SK-N-SH (cell line): ENCODE measurements at regions not wholly inside any gene's neighbourhood (a gene's known extent, or its start where the extent isn't known, plus 50 kb on each side); places are given as distances from the start of the nearest gene placed in this dataset.

Source experiments
- CTCF ChIA-PET: fragments of 300-600, 350-600 bp; formaldehyde crosslinking; extraction: SDS; loops from one replicate; lab custom pipeline; 2021; lab: Yijun Ruan, JAX
- POLR2A ChIA-PET: fragments of 350-600 bp; sonication (Branson Sonifier 250); formaldehyde crosslinking; extraction: SDS; loops from one replicate; lab custom pipeline; 2020; ENCODE audit warnings: antibody characterized with exemption, inconsistent platforms; lab: Yijun Ruan, JAX
- DNase-seq: peaks from one replicate; pipeline ENCODE4 v3.0.0; 2012
- H2AFZ ChIP-seq: fragments of 200-600 bp; sonication (generic); 2 replicates; pipeline ENCODE4 v1.8.1; 2016; ENCODE audit warnings: antibody characterized with exemption, mild to moderate bottlenecking, low read depth
- H3F3A ChIP-seq: fragments of 200-600 bp; sonication (generic); replicated peaks from 2 replicates; pipeline ENCODE3; 2016; ENCODE audit warnings: antibody characterized with exemption, mild to moderate bottlenecking; ENCODE audit not compliant: insufficient read depth
- H3K27ac ChIP-seq, 2 experiments: fragments of 200-500 bp in 1 of 2; fragments of 200-600 bp in 1 of 2; sonication (Bioruptor generic) in 1 of 2; sonication (generic), shearing (Covaris generic) in 1 of 2; 2 replicates each; pipeline versions ENCODE4 v1.5.1 to v1.6.1; 2014 to 2016; ENCODE audit warnings: low read depth in 2 of 2, inconsistent platforms in 1 of 2, low read length in 1 of 2, mild to moderate bottlenecking in 1 of 2, mixed read lengths in 1 of 2
- H3K27me3 ChIP-seq: fragments of 200-600 bp; sonication (generic), shearing (Covaris generic); 2 replicates; pipeline ENCODE4 v1.6.1; 2016; ENCODE audit warnings: mixed run types; ENCODE audit not compliant: insufficient read depth
- H3K36me3 ChIP-seq, 2 experiments: fragments of 200-500 bp in 1 of 2; fragments of 200-600 bp in 1 of 2; sonication (Bioruptor generic) in 1 of 2; sonication (generic) in 1 of 2; replicated peaks in 1 of 2; 2 replicates each; pipeline versions ENCODE3 to v1.5.1; 2014 to 2016; ENCODE audit warnings: low read length in 1 of 2, mild to moderate bottlenecking in 1 of 2; ENCODE audit not compliant: insufficient read depth in 2 of 2, control insufficient read depth in 1 of 2
- H3K4me1 ChIP-seq, 2 experiments: fragments of 200-500 bp in 1 of 2; fragments of 200-600 bp in 1 of 2; sonication (Bioruptor generic) in 1 of 2; sonication (generic), shearing (Covaris generic) in 1 of 2; 2 replicates each; pipeline versions ENCODE4 v1.5.1 to v1.6.1; 2014 to 2016; ENCODE audit warnings: low read depth in 1 of 2, low read length in 1 of 2, mixed run types in 1 of 2; ENCODE audit not compliant: insufficient read depth in 2 of 2, control insufficient read depth in 1 of 2
- H3K4me2 ChIP-seq: fragments of 200-600 bp; sonication (generic), shearing (Covaris generic); 2 replicates; pipeline ENCODE4 v1.6.1; 2017; ENCODE audit warnings: mixed run types
- H3K4me3 ChIP-seq, 2 experiments: fragments of 200-500 bp in 1 of 2; fragments of 200-600 bp in 1 of 2; sonication (Bioruptor generic) in 1 of 2; sonication (generic), shearing (Covaris generic) in 1 of 2; 2 replicates each; pipeline versions ENCODE4 v1.5.1 to v1.8.1; 2014 to 2016; ENCODE audit warnings: low read depth in 2 of 2, inconsistent platforms in 1 of 2, low read length in 1 of 2, mild to moderate bottlenecking in 1 of 2, mixed read lengths in 1 of 2, moderate library complexity in 1 of 2
- H3K79me2 ChIP-seq: fragments of 200-600 bp; sonication (generic); 2 replicates; pipeline ENCODE4 v1.8.1; 2017; ENCODE audit warnings: mild to moderate bottlenecking; ENCODE audit not compliant: insufficient read depth
- H3K9ac ChIP-seq: fragments of 200-600 bp; sonication (generic); 2 replicates; pipeline ENCODE4 v1.6.1; 2017; ENCODE audit warnings: mixed run types
- H3K9me2 ChIP-seq: fragments of 200-600 bp; sonication (generic); 2 replicates; pipeline ENCODE4 v1.6.1; 2017; ENCODE audit warnings: mixed run types
- H3K9me3 ChIP-seq: fragments of 200-600 bp; sonication (generic); 2 replicates; pipeline ENCODE4 v1.6.1; 2017; ENCODE audit warnings: mixed run types, mild to moderate bottlenecking, moderate library complexity
- H4K20me1 ChIP-seq: fragments of 200-600 bp; sonication (generic); 2 replicates; pipeline ENCODE4 v1.6.1; 2017; ENCODE audit warnings: mild to moderate bottlenecking, mixed run types; ENCODE audit not compliant: insufficient read depth
- ELF1 ChIP-seq: IDR thresholded peaks from 2 replicates; pipeline ENCODE4 v1.4.0; 2012
- FOXJ3 ChIP-seq: sonication (generic); formaldehyde crosslinking; IDR thresholded peaks from 2 replicates; pipeline ENCODE4 v1.5.1; 2020; ENCODE audit warnings: mild to moderate bottlenecking, missing genetic modification reagents
- FOXM1 ChIP-seq: IDR thresholded peaks from 2 replicates; pipeline ENCODE4 v1.4.0; 2012; ENCODE audit warnings: low read depth, mild to moderate bottlenecking
- GABPA ChIP-seq: IDR thresholded peaks from 2 replicates; pipeline ENCODE4 v1.4.0; 2012; ENCODE audit warnings: low read depth, mild to moderate bottlenecking
- GATA2 ChIP-seq: sonication (generic); formaldehyde crosslinking; IDR thresholded peaks from 2 replicates; pipeline ENCODE4 v1.5.0; 2020; ENCODE audit warnings: mild to moderate bottlenecking, missing genetic modification reagents
- JUND ChIP-seq: IDR thresholded peaks from 2 replicates; pipeline ENCODE4 v1.4.0; 2012
- NFIC ChIP-seq: IDR thresholded peaks from 2 replicates; pipeline ENCODE4 v1.4.0; 2012; ENCODE audit warnings: borderline replicate concordance
- RAD21 ChIP-seq: IDR thresholded peaks from 2 replicates; pipeline ENCODE4 v1.6.1; 2012; ENCODE audit warnings: mild to moderate bottlenecking, low read length
- RCOR1 ChIP-seq: fragments of 150-350 bp; IDR thresholded peaks from 2 replicates; pipeline ENCODE4 v1.6.1; 2017; ENCODE audit warnings: antibody characterized with exemption, low read length
- RXRA ChIP-seq: IDR thresholded peaks from 2 replicates; pipeline ENCODE4 v1.4.0; 2012; ENCODE audit warnings: low read depth, mild to moderate bottlenecking, borderline replicate concordance
- SMC3 ChIP-seq: IDR thresholded peaks from 2 replicates; pipeline ENCODE4 v1.6.1; 2012; ENCODE audit warnings: low read depth, low read length, improper control_type of control experiment
- TAF1 ChIP-seq: IDR thresholded peaks from 2 replicates; pipeline ENCODE4 v1.6.1; 2012; ENCODE audit warnings: low read depth, mild to moderate bottlenecking, low read length, moderate library complexity, borderline replicate concordance
- TCF12 ChIP-seq: IDR thresholded peaks from 2 replicates; pipeline ENCODE4 v1.4.0; 2012
- TEAD4 ChIP-seq: IDR thresholded peaks from 2 replicates; pipeline ENCODE4 v1.4.0; 2012; ENCODE audit warnings: mild to moderate bottlenecking, borderline replicate concordance; ENCODE audit not compliant: insufficient read depth
- WGBS: methylation state at CpG from one replicate; pipeline ENCODE4 v1.1.6; 2017; ENCODE audit warnings: low lambda C conversion rate; 5-methylcytosine and 5-hydroxymethylcytosine counted together
- TF ChIP-seq, protein P1 (sequence below): fragments of 150-350 bp; IDR thresholded peaks from 2 replicates; pipeline ENCODE4 v1.6.1; 2017; ENCODE audit warnings: antibody characterized with exemption, low read length, low read depth, borderline replicate concordance
- TF ChIP-seq, protein P2 (sequence below): IDR thresholded peaks from 2 replicates; pipeline ENCODE4 v1.6.1; 2012; ENCODE audit warnings: mild to moderate bottlenecking, low read depth, low read length, moderate library complexity

DNA sequence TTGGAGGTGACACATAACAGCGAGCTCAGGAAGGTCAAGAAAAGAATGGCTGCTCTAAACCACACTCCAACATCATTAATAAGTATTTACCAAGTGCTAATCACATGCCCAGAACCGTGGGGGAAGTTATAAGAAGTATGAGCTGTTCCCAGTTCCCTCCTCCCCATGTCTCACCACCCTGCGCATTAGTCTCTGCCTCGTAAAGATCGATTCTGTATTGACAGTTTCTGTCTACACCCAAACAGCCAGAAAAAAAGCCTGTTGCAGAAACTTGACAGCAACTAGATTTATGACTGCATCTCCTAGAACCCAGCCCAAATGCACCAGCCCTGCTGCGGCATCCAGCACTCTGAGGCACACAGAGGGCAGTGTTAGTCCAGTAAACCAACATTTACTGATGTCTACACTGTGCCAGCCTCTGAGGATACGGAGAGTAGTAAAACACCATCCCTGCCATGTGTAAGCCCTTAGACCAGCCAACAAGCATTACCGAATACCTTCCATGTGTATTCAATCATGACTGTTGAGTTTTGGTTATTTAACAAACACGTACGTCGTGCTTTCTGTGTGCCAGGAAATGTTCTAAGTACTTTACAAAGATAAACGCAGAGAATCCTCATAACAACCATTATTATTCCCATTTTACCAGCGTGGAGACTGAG is 63.6 kb upstream of the ZBTB40 start:
- WGBS, result 68% methylated on average over 11 of the region's 13 CpGs
- Histone ChIP-seq H3K9ac (no peak overlapping the region), H3K36me3 (no peaks in the 10 kb centered on the region), H3K27ac (no peak overlapping the region), H3K27me3 (no peaks in the 10 kb centered on the region; the same call in none of the 2 replicates), H3F3A (no peaks in the 10 kb centered on the region), H3K4me3 (no peak overlapping the region), H2AFZ (no peak overlapping the region), H3K9me2 (no peaks in the 10 kb centered on the region), H3K79me2 (no peaks in the 10 kb centered on the region), H3K4me1 (peaks cover 0 to 10% of the 10 kb centered on the region in 2 experiments; a peak in 1 of 4 replicates), H3K9me3 (no peaks in the 10 kb centered on the region), H3K4me2 (no peak overlapping the region), H4K20me1 (no peaks in the 10 kb centered on the region)
- POLR2A ChIA-PET, result no interaction called here
- DNase-seq, result no peak
- CTCF ChIA-PET, result interaction anchor here (0.8 to 1.5 kb wide), 2 partner anchors 29 to 251 kb away, joined by 3 to 4 read pairs; no protein-coding TSS in a partner anchor
- peak; percentile 13; the same call in 1 of the 2 replicates for TF ChIP-seq RAD21
- no peak for TF ChIP-seq FOXJ3
- TF ChIP-seq, all 33 proteins: peak for 1

DNA sequence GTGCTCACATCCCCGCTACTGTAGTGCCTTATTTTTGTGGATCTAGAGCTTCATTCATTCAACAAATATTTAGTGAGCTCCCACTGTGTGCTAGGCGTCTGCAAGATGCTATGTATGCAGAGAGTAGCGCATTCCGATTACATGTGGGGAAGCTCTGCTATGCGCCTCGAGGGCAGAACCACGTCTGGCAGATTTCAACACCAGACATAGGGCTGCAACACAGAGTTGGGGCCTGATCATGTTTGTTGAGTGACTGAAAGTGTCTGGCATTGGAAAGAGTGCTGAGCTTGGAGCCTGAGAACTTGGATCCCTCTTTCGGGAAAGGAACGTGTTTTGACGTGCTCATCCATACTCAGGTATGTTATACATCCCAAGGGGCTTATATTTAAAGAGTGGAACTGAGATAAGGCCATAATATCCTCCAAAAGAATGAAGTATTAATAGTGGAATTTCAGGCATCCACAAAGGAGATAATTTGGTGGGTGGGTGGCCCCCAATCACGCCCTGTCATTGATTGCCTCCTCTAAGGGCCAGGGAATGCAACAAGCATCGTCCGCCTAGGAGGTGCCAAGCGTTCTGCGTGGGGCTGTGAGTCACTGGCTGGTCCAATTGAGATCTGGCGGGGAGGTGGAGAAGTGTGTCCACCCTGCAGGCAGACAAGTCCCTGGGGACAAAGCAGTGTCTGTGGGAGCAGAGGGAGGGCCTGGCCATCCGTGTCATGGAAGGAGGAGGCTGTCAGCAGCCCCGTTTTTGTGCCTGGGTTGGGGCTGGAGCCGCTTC is 62.8 kb upstream of the ZBTB40 start:
- Histone ChIP-seq H4K20me1 (no peaks in the 10 kb centered on the region), H3K79me2 (no peaks in the 10 kb centered on the region), H3K9ac (no peak overlapping the region), H3K9me3 (no peaks in the 10 kb centered on the region), H3K36me3 (no peaks in the 10 kb centered on the region), H3K4me3 (no peak overlapping the region), H3K9me2 (no peaks in the 10 kb centered on the region), H3K4me1 (peaks cover 0 to 10% of the 10 kb centered on the region in 2 experiments; a peak in 1 of 4 replicates), H3K27me3 (no peaks in the 10 kb centered on the region; the same call in none of the 2 replicates), H3K27ac (no peak overlapping the region), H2AFZ (no peak overlapping the region), H3F3A (no peaks in the 10 kb centered on the region), H3K4me2 (no peak overlapping the region)
- TF ChIP-seq ELF1 (no peak), RXRA (no peak), RCOR1 (no peak), JUND (no peak), TEAD4 (no peak), TAF1 (no peak), FOXJ3 (no peak)
- WGBS, result 60% methylated on average over 12 of the region's 19 CpGs
- ChIA-PET POLR2A (no interaction called here), CTCF (interaction anchor here (0.6 to 1.8 kb wide), 4 partner anchors 26 to 1088 kb away, joined by 3 to 6 read pairs (median 3); no protein-coding TSS in a partner anchor)
- DNase-seq, result no peak

DNA sequence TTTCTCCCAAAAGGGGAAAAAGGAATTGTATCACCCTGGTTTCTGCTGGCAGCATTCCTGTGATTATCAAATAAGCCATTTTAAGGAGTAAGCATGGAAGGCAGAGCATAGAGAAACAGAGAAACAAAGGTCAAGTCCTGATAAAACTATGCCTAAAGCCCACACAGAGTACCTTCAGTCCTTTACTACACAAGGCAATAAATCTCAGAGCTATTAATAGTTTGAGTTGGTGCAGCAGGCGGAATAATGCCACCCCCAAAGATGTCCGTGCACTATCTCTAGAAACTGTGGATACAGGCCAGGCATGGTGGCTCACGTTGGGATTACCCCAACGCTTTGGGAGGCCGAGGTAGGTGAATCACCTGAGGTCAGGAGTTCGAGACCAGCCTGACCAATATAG is 58.1 kb upstream of the ZBTB40 start:
- H3K4me3 ChIP-seq, result no peak overlapping the region
- peaks cover 32% of the 10 kb centered on the region; the same call in 1 of the 2 replicates for H3K27me3 ChIP-seq
- H3K9me2 ChIP-seq, result no peaks in the 10 kb centered on the region
- POLR2A ChIA-PET, result no interaction called here
- 41% methylated on average over 6 of the region's 6 CpGs for WGBS
- TF ChIP-seq ELF1 (no peak), TCF12 (no peak), SMC3 (no peak), GABPA (no peak), NFIC (no peak), FOXJ3 (no peak), FOXM1 (no peak), GATA2 (CRISPR knock-in tag) (no peak)
- TF ChIP-seq, protein P1, sequence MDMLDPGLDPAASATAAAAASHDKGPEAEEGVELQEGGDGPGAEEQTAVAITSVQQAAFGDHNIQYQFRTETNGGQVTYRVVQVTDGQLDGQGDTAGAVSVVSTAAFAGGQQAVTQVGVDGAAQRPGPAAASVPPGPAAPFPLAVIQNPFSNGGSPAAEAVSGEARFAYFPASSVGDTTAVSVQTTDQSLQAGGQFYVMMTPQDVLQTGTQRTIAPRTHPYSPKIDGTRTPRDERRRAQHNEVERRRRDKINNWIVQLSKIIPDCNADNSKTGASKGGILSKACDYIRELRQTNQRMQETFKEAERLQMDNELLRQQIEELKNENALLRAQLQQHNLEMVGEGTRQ, result no peak
- TF ChIP-seq, protein P2, sequence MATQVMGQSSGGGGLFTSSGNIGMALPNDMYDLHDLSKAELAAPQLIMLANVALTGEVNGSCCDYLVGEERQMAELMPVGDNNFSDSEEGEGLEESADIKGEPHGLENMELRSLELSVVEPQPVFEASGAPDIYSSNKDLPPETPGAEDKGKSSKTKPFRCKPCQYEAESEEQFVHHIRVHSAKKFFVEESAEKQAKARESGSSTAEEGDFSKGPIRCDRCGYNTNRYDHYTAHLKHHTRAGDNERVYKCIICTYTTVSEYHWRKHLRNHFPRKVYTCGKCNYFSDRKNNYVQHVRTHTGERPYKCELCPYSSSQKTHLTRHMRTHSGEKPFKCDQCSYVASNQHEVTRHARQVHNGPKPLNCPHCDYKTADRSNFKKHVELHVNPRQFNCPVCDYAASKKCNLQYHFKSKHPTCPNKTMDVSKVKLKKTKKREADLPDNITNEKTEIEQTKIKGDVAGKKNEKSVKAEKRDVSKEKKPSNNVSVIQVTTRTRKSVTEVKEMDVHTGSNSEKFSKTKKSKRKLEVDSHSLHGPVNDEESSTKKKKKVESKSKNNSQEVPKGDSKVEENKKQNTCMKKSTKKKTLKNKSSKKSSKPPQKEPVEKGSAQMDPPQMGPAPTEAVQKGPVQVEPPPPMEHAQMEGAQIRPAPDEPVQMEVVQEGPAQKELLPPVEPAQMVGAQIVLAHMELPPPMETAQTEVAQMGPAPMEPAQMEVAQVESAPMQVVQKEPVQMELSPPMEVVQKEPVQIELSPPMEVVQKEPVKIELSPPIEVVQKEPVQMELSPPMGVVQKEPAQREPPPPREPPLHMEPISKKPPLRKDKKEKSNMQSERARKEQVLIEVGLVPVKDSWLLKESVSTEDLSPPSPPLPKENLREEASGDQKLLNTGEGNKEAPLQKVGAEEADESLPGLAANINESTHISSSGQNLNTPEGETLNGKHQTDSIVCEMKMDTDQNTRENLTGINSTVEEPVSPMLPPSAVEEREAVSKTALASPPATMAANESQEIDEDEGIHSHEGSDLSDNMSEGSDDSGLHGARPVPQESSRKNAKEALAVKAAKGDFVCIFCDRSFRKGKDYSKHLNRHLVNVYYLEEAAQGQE, result no peak
- no peaks in the 10 kb centered on the region for H3K36me3 ChIP-seq
- no peak overlapping the region for H2AFZ ChIP-seq
- H3K4me2 ChIP-seq, result no peak overlapping the region
- H3F3A ChIP-seq, result no peaks in the 10 kb centered on the region
- no peaks in the 10 kb centered on the region for H3K9me3 ChIP-seq
- H4K20me1 ChIP-seq, result no peaks in the 10 kb centered on the region
- H3K9ac ChIP-seq, result no peak overlapping the region
- H3K79me2 ChIP-seq, result no peaks in the 10 kb centered on the region
- CTCF ChIA-PET, result no interaction called here
- H3K4me1 ChIP-seq, result peaks cover 0 to 15% of the 10 kb centered on the region in 2 experiments; a peak in 1 of 4 replicates
- no peak for DNase-seq
- no peak overlapping the region for H3K27ac ChIP-seq
